HEK293T (cell line): ENCODE measurements at regions not wholly inside any gene's neighbourhood (a gene's known extent, or its start where the extent isn't known, plus 50 kb on each side); places are given as distances from the start of the nearest gene placed in this dataset.

Source experiments
- CTBP1 ChIP-seq: fragments of 450-650 bp; IDR thresholded peaks from 2 replicates; pipeline ENCODE4 v1.6.1; 2016; ENCODE audit warnings: borderline replicate concordance
- FOXA1 ChIP-seq: fragments of 450-650 bp; IDR thresholded peaks from 2 replicates; pipeline ENCODE4 v1.6.1; 2016; ENCODE audit warnings: mild to moderate bottlenecking
- LEF1 ChIP-seq: fragments of 450-650 bp; IDR thresholded peaks from 2 replicates; pipeline ENCODE4 v1.6.1; 2017; ENCODE audit warnings: mild to moderate bottlenecking, borderline replicate concordance
- NFRKB ChIP-seq: fragments of 450-650 bp; IDR thresholded peaks from 2 replicates; pipeline ENCODE4 v1.6.1; 2016; ENCODE audit warnings: mild to moderate bottlenecking, moderate library complexity
- SP1 ChIP-seq: fragments of 450-650 bp; IDR thresholded peaks from 2 replicates; pipeline ENCODE4 v1.6.1; 2017
- TF ChIP-seq, protein P1 (sequence below): fragments of 450-650 bp; IDR thresholded peaks from 2 replicates; pipeline ENCODE4 v1.6.1; 2016

DNA sequence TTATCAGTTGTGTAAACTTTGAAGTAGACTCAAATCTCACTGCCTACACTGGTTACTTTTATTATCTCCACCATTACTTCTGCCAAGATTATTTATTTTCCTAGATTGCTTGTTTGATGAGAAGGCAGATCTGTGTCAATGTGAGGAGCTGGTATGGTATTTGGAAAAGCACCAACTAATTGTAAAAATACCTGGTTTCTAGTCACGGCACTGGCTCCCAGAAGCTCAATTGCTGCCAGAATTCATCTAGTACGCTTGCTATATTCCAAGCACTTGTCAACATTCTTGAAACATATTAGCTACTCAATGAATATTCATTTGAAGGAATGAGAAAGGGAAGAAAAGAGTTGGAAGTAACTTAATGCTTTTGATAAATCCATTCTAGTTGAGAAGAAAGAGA, 1376.8 kb upstream of the ADGRL3 start:
- TF ChIP-seq CTBP1 (no peak), SP1 (no peak), LEF1 (no peak), NFRKB (no peak), FOXA1 (no peak)
- TF ChIP-seq, protein P1, sequence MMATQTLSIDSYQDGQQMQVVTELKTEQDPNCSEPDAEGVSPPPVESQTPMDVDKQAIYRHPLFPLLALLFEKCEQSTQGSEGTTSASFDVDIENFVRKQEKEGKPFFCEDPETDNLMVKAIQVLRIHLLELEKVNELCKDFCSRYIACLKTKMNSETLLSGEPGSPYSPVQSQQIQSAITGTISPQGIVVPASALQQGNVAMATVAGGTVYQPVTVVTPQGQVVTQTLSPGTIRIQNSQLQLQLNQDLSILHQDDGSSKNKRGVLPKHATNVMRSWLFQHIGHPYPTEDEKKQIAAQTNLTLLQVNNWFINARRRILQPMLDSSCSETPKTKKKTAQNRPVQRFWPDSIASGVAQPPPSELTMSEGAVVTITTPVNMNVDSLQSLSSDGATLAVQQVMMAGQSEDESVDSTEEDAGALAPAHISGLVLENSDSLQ = no peak
